Adrenal gland (tissue), 5 donors: ENCODE measurements at regions not wholly inside any gene's neighbourhood (a gene's known extent, or its start where the extent isn't known, plus 50 kb on each side); places are given as distances from the start of the nearest gene placed in this dataset.

ENCODE experiments used
- POLR2A ChIP-seq, 2 donors: fragments of 450-650 bp; IDR thresholded peaks; one replicate each; pipeline ENCODE4 v1.6.1; 2017; ENCODE audit warnings: antibody characterized with exemption in 2 of 2, mild to moderate bottlenecking in 2 of 2, moderate library complexity in 1 of 2
- TF ChIP-seq, protein P1 (sequence below), 6 experiments: fragments of 450-650 bp in 4 of 6; fragments of 200-600 bp in 2 of 6; sonication (generic) in 1 of 6; IDR thresholded peaks; 1 replicate in 5 of 6; 2 replicates in 1 of 6; pipeline versions ENCODE4 v1.5.1 to v1.8.0; 2016 to 2021; ENCODE audit warnings: antibody characterized with exemption in 6 of 6, mild to moderate bottlenecking in 2 of 6, moderate library complexity in 1 of 6
- donor health status: DM: no; HTN: no; CAD: no.

DNA sequence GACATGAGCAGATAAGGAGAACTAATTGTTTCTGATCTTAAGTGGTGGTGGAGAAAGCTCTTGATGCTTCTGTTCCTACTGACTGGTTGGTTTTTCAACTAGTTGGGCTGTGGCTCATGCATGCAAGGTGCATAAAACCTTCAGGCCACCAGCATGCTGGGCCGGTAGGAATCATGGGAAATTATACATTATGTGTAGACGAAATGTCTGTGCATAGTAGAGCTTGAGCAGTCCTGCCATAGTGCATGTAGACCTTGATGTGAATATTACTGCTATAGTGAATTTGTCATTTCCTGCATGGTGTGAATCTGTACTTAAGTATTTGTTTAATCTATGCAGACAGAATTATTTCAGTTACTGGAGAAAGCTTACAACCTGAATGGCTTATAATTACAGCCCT, 433.6 kb upstream of the ADAMTSL1 start:
- no peak for TF ChIP-seq POLR2A (IDR thresholded peaks at IDR 0.05)
- TF ChIP-seq, protein P1, sequence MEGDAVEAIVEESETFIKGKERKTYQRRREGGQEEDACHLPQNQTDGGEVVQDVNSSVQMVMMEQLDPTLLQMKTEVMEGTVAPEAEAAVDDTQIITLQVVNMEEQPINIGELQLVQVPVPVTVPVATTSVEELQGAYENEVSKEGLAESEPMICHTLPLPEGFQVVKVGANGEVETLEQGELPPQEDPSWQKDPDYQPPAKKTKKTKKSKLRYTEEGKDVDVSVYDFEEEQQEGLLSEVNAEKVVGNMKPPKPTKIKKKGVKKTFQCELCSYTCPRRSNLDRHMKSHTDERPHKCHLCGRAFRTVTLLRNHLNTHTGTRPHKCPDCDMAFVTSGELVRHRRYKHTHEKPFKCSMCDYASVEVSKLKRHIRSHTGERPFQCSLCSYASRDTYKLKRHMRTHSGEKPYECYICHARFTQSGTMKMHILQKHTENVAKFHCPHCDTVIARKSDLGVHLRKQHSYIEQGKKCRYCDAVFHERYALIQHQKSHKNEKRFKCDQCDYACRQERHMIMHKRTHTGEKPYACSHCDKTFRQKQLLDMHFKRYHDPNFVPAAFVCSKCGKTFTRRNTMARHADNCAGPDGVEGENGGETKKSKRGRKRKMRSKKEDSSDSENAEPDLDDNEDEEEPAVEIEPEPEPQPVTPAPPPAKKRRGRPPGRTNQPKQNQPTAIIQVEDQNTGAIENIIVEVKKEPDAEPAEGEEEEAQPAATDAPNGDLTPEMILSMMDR (IDR thresholded peaks at IDR 0.05), result no peak
